NCI-H1930 (cell line): ENCODE measurements at regions not wholly inside any gene's neighbourhood (a gene's known extent, or its start where the extent isn't known, plus 50 kb on each side); places are given as distances from the start of the nearest gene placed in this dataset.
"Not testable (repeated sequence)": the region's sequence is repeated elsewhere in the genome, so short reads cannot be mapped to it uniquely, and the experiment has no call there.

Source experiments
- DNase-seq, 2 experiments: peaks; one replicate each; lab custom pipeline; 2025; lab: John Stamatoyannopoulos, UW

DNA sequence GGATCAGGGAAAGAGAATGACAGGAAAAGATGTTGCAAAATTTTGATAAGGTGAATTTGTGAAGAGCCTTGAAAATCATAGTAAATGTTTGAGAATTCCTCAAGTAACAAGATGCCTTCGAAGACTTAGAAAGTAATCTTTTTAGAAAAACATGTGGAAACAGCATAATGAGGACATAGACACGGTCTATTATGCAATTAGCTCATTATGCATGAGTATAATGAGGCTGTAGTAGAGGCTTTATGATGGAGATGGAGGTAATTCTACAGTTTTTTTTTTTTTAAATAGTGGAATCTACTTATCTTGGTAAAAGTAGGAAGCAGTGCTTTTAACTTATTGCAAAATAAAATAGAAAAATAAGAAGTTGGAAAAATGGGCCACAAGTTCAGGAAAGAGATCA, 1329.1 kb upstream of the SPRY2 start:
- DNase-seq, result no peak

DNA sequence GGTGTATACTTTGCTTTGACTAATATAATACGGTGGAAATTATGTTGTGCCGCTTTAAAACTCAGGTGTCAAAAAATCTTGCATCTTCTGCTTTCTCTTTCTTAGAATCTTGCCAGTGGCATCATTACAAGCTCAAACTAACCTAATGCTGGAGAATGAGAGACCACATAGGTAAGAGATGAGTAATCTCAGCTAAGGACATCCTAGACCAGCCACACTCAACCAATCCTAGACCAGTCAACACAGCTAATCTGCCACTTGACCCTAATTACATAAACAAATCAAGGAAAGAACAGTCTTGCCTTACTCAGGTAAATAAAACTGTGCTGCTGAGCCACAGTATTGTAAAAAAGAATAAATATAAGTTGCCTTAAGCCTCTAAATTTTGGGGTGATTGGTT, 1323.9 kb upstream of the SPRY2 start:
- no peak for DNase-seq

DNA sequence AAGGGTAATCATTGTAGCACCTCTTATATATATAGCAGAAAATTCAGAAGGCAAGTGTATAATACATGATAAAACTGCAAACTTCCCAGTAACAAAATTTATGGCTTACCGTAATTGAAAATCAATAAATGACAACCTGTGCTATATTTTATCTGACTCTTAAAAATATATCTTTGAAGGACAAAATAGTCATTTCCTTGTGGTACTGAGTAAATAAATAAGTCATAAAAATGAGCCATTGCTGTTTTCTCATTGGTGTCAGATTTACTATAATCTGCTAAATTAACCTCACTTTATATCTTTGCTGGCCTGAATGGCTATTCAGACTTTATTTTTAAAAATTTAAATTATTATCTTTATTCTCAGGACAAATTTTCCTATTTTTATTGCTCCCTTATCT, 1319.1 kb upstream of the SPRY2 start:
- no peak for DNase-seq

DNA sequence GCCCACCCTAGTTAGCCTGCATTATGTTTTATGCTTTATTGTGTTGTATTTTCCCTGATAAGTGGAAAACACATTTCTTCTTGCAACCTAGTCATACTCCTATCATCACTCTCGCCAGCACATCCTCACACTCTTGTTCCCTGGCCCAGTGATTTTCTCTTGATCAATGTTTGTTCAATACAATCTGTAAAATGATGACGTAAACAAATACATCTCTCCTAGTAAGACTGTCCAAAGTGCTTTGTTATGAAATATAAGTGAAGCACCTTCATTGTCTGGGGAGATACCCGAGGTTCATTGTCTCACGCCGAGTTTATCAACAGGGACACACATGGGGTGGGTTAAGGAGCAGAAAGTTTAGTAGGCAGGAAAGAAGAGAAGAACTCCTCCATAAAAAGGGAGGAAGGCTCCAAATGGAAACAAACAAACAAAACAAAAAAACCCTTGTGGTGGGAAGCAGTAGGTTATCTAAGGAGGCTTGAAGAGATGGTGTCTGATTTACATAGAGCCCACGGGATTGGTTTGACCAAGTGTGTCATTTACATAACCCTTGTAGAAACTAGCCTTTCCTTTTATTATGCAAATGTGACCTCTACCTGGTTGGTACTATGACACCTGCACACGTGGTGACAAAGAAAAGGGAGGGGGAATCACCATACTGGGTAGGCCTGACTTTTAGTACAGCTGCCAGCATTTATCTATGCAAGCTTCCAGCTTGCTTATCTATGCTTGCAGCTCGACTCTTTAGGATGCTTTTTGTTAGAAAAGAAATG, 1317.9 kb upstream of the SPRY2 start:
- no peak for DNase-seq

DNA sequence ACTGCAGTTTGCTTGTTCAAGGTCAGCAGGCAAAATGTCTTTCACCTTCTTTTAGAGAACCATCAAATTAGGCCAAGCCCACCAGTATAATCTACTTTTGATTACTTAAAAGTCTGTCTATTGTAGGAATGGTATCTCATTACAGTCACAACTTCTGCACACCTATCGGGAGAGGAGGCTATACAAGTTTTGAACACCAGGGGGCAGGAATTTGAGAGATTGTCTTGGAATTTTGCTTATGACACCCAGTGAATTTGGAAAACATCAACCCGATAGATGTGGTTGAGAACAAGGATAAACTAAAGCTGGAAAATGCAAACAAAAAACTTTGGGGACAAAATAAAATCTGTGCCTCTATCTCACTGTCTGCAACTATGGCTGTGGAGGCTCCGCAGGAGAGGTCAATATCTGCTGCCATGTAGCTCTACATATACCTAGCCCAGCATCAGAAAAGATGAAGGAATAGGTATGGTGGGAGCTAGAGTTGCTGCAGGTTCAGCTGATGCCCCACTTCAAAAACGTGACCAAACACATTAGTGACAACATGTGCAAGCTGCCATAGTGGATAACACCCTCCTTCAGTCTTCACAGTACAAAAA, 1299.2 kb upstream of the SPRY2 start:
- peak in 1 of 2 experiments; percentile 1 for DNase-seq

DNA sequence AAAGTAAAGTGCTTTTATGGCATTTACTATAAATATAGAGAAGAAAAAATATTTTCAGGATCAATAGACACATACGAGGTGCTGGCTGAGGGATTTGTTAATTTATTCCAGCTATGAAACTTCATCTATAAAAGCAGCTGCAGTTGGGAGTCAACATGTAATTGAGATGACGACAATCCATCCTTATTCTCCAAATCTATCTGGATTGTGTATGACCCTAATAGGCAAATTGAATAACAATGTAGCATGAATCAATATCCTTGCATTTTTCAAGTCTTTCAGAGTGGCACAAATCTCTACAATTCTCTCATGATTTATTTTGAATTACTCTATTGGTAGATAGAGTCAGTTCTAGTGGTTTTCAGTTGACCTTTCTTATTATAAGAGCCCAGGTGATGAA, 1296.5 kb upstream of the SPRY2 start:
- no peak for DNase-seq

DNA sequence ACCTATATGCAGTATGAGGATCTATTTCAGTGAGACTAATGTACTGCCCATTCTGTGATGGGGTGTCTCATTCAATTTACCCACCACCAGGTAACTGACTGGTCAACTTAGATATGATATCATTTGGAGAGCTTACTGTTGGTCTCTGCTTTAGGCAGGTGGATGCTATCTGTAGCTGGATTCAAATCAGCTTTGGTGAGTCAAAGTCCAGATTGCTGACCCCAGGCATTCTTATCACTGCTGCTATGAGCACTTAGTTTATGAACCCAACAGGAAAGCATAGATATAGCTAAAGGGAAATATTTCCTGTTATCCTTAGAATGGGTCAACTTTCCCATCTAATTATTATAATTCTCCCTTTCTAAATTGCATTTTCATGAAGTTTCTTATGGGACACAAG, 1295.2 kb upstream of the SPRY2 start:
- no peak for DNase-seq

DNA sequence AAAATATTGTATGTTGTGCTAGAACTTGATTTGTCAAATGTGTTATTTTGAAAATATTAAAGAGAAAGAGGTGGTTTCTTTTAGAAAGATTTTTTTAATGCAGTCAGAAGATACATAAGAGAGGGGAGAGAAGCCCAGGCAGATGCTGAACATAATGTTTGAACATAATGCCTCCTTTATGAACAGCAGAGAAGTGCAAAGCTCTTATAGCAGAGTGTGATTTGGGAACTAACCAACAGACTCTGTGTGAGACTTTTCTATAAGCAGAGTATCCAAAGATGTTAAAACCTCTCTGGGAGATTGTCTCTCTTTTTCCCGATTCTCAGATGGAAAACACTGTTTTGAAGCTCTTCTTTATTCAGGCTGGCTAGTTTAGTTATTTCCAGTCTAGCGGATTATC, 1274.1 kb upstream of the SPRY2 start:
- no peak for DNase-seq

DNA sequence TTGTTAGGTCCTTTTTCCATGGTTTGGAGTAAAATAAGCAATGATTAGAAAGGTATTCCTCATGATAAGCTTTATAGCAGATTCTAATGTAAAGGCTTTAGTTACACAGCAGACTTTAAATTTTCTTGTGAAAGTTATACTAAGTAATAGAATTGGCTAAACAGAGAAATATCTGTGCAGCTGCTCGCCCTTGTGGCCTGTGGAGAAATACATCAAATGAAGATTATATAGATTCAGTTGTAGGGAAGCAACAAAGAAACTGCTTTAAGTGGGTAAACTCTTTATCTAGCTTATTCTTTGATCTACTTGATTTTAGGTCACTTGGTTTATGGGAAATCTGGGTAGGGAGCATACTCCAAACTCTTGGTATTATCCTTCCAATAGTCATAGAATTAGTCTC, 1269.7 kb upstream of the SPRY2 start:
- DNase-seq, result no peak

DNA sequence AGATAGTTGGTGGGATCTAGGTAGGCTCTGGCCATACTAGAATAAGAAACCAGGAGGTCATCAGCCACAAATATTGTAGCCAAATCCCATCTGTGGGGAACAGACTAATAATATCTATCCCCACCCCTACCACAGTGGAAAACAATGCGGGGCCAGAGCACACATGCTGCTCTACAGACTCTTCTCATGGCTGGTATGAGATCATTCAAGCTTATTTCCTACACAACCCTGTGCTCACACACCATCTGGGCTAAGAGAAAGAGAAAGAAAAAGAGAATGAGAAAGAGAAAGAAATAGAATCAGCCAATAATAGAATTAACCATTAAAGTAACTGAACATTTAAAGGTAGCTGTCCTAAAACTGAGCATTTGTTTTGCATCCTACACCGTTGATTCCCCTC, 1268.4 kb upstream of the SPRY2 start:
- no peak for DNase-seq

DNA sequence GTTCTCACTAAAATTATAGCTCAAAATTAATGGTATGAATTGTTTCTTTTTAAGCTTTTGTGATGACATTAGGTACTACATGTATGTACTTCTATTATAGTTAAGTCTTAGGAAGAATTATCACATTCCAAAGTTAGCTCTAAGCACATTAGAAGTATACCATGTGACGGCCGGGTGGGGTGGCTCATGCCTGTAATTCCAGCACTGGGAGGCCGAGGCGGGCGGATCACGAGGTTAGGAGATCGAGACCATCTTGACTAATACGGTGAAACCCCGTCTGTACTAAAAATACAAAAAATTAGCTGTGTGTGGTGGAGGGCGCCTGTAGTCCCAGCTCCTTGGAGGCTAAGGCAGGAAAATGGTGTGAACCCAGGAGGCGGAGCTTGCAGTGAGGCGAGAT, 1265.1 kb upstream of the SPRY2 start:
- DNase-seq, result no peak

DNA sequence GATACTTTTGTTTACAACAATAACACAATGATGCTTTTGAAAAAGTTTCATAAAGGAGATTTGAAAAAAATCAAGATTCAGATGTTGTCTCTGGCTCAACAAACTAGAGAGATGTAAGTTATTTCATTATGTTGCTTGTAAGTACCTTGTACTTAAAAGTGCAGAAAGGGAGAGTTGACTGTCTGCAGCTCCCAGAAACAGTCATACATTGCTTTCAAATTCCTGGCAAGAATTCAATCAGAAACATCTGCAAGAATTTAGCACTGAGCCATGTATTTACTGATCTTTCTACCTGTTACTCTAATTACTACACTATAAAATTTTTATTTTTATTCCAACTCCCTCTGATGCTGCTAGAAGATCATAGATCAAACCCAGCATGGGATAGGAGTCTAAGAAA, 1261.3 kb upstream of the SPRY2 start:
- DNase-seq, result no peak

DNA sequence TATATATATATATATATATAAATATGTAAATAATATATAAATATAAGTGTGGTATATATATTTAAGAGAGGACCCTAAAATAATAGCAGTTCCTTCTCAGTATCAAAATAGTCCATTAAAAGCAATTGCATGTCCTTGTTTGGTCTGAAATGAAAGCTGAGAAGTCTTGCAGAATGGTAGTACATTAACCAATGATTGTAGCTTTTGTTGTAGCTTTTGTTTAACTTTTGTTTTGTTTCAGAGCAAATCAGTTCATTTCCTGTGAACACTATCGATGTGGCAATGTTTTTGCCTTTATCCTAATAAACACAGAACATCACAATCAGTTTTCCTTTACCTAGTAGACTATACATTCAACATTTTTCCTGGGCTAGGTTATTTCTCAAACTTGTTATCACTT, 1256.2 kb upstream of the SPRY2 start:
- no peak for DNase-seq

DNA sequence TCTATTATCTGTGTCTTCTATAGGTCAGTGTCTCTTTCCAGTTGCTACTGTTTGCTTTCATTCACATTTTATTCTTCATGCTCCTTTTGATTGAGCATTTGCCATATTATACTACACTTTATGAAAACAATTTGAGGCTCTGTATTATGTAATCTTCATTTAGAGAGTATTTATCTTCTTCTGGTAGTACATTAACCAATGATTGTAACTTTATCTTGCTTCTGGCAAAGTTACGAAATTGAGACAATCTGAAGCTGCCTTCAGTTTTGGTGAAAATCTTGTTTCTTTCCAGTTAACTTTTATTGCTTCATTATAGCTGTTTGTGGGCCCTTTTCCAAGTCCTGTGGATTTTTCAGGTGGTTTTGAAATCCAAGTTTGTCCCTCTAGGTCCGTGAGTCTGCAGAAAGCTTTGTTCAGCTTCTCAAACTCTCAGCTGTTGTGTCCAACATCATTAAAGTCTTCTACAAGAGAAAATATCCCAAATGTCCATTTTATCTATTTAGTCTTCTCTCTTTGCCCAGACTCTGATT, 1255.4 kb upstream of the SPRY2 start:
- no peak for DNase-seq

DNA sequence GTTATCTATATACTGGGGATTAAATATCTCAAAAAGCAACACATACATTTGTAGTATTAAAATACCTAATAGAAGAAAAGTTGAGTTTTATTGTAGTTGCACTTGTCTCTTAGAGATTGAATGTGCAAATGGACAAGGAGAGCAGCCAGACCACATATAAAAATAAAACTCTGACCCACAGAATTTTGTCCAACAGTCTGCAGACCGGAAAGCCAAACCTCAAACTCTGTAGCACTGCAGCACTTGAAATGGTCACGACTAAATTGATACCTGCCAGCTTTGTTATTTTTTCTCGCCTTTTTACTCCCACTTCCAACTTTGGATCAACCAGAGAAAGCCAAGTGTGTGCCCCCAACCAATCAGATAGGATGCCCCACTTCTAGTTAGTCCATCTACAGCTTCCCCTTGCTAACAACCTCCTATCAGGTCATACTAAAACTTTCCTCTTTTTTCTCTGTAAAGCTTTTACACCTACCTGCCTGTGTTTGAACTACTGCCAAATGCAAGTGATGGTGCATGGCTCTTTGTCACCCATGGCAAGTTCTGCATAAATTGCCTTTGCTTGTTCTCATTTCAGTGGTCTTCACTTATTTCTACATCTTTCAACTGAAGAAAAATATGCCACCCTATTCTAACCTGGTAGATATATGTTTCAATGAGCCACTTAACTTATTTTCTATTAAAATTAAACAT, 1250.7 kb upstream of the SPRY2 start:
- no peak for DNase-seq

DNA sequence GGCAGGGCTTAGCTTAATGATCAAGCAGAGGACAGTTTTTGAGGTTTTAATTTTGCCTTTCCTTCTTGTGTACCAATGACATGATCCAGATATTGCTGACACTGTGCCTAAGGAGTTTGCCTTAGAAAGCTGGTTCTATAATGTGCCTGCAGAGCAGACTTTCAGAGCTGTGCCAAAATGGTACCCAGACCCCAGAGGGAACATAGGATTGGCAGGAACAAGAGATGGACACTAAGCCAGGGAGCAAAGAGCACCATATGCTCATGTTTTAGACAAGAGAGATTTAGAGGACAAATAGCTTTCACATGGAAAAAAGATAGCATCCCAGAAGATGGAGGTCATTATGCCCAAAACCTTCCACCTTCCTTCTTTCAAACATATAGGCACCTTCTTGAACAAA, 1241.5 kb upstream of the SPRY2 start:
- no peak for DNase-seq

DNA sequence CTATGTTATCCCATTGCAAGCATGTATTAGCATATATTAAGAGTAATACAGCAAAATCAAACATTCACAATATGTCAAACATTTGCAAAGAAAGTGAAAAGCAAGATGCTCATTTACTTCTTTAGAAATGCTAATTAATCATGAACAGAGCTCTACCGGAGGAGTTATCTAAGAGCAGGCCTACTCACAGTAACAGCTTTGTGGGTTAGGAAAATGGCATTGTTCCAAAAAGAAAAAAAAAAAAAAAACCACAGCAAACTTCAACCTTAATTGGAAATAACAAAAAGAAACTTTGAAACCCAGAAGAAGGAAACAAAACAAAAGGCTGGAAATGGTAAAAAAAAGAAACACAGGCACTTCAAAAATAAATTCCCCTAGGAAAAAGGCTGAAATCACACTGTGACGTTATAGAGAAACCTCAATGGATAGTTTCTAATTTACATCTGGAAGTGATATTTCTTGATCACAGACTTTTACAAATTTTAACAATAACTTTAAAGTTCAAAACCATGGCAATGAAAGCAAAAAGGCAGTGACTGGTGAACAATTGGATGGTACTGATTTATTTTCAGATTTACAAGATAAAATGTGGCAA, 1236.8 kb upstream of the SPRY2 start:
- DNase-seq, result no peak

DNA sequence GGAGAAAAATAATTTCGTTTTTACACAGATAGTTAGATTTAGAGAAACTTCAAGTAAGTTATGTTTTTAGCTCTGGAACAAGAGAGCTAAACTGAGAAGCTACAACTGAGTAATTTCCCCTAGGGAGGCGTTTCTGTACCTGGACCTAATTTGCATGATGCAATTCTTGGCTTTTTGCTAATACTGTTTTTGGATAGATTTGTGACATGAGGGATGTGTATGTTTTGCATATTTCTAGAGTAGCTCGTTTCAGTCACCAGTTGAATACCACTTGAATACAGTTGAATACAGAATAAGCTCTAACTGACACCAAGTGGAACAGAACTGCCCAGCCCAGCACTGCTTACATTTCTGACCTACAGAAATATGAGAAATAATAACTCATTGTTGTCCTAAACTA, 1227.9 kb upstream of the SPRY2 start:
- no peak for DNase-seq

DNA sequence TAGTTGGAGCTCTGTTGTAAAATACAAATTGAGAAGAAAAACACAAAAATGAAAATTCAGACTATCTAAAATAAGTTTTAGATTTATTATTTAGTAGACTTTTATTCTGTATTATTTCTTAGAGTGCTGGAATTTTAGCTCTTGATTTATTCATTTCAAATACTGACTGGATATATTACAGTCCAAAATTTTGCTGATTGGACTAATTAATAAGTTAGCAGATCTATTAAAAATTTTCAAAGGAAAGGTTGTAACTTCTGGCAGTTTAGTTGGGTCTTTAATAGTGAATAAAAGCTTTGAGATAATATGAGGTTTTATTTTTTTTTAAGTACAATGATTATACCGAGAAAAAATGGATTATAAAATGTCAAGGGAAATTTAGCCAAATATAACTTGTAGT, 1224.9 kb upstream of the SPRY2 start:
- no peak for DNase-seq

DNA sequence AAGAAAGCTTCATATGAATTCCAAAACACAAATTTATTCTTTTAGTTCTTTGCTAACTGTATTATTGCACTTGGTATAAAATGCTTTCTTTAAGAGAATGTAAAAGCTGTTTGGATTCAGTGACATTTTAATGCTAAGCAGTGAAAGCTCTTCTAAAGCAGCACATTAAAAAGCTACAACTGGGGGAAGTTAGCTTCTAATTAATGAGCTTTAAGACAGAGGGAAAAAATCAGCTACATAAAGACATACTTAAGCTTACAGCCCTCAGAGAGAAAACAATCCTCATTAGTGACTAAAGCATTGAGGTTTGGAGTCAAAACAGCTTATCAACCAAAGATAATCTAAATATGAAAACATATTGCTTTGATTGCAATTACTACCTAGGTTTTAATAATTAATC, 1222.2 kb upstream of the SPRY2 start:
- DNase-seq, result no peak

DNA sequence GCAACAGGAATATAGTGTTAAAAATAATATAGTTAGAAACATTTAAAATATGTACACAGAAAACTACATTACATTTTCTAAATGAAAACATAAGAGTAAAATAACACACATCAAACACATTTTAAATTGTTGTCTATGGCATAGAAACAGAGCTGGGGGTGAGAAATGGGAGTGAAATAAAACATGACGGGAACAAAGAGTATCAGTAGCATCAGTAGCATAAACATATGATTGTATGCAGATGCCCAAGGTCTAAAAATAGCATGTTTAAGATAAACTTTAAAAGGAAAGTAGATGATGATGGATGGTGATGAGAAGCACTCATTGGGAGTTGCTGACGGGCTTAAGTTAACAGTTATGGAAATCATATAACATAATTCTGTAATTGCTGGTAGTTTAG, 1221.7 kb upstream of the SPRY2 start:
- no peak for DNase-seq

DNA sequence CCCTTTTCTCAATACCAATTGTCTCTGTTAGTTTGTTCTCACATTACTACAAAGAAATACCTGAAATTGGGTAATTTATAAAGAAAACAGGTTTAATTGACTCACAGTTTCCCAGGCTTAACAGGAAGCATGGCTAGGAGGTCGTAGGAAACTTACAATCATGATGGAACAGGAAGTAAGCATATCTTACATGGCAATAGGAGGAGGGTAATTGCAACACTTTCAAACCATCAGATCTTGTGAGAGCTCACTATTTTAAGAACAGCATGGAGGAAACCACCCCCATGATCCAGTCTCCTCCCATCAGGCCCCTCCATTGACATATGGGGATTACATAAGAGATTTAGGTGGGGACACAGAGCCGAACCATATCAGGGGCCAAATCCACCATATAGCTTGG, 1210.1 kb upstream of the SPRY2 start:
- DNase-seq, result no peak

DNA sequence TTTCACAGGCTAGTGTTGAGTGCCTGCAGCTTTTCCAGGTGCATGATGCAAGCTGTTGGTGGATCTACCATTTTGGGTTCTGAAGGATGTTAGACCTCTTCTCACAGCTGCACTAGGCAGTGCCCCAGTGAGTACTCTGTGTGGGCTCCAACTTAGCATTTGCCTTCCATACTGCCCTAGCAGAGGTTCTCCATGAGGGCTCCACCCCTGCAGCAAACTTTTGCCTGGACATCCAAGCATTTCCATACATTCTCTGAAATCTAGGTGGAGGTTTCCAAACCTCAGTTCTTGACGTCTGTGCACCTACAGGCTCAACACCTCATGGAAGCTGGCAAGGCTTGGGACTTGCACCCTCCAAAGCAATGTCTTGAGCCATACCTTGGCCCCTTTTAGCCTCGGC, 1205.4 kb upstream of the SPRY2 start:
- DNase-seq, result not testable (repeated sequence)
